HG02759 (cell line): ENCODE measurements at regions not wholly inside any gene's neighbourhood (a gene's known extent, or its start where the extent isn't known, plus 50 kb on each side); places are given as distances from the start of the nearest gene placed in this dataset.
A peak's percentile ranks its signal among the peaks of the same experiment; 100 is the strongest.
"Not testable (repeated sequence)": the region's sequence is repeated elsewhere in the genome, so short reads cannot be mapped to it uniquely, and the experiment has no call there.

ENCODE experiments used
- ATAC-seq: cut with Tn5 transposase; IDR thresholded peaks from one replicate; pipeline ENCODE4 v1.9.1; 2021; ENCODE audit warnings: mild to moderate bottlenecking, moderate library complexity; ENCODE audit not compliant: unreplicated experiment

- ATAC-seq, result no peak
Observed at GRCh38 chr2:236369661-236370062, 105.5 kb upstream of the ASB18 start.

DNA sequence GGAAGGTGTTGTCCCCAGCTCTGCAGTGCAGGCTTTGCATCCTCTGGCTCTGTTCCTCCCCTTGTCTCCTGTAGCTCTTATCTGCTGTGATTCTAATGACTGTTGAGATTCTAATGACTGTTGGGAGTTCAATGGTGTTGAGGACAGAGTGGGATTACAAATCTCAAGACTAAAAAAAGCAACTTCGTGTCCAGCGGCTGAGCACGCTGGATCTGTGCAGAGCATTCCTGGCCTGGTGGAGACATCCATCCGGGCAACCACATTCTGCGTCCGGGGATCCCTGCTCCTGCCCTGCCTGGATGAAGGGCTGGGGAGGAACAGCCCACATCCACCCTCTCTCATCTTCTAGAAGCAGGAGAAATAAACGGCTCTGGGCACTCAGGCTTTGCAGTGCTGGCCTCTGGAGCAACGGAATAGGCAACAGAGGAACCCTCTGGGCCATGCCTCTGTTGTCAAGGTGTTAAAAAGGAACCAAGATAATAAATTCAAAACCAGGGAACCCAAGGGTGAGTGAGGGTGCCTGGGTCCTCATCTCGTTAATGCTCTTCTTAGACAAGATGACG lies 106.7 kb upstream of the ASB18 start:
- ATAC-seq, result no peak

GRCh38 chr2:236375973-236376476 lies 111.8 kb upstream of the ASB18 start:
- no peak for ATAC-seq

- ATAC-seq, result no peak
Observed at GRCh38 chr2:236376566-236377244, 112.5 kb upstream of the ASB18 start.

DNA sequence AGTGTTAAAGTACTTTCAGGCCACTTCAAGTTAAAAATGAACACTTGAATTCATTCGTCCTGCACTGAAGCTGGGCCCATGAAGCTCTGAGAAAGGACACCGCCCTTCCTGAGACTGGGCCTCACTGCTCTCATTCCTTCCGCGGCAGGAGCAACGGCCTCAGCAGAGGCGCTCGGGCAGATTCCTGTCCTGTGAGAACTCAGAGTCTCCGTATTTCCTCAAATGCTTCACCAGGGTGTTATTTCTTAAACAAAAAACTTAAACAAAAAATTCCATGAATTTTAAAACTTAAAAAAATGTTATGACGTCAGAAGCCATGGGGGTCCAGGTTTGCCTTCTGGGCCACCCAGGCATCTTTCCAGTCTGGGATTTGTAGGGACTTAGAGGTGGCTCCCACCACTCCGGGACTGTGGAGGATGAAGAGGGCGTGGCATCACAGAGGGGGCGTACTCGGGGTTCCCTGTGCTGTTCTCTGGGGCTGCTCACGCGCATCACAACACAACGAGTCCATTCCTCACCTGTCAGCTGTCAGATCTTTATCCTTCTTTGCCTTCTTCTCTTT lies 115.9 kb upstream of the ASB18 start:
- no peak for ATAC-seq

DNA sequence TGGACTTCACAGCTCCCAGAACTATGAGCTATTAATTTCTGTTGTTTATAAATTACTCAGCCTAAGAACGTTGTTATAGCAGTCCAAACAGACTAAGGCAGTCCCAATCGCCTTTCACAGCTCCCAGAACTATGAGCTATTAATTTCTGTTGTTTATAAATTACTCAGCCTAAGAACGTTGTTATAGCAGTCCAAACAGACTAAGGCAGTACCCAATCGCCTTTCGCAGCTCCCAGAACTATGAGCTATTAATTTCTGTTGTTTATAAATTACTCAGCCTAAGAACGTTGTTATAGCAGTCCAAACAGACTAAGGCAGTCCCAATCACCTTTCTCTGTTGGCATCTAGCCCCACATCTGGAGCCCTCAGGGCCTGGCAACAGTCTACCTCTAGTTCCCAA lies 117.0 kb upstream of the ASB18 start:
- ATAC-seq, result not testable (repeated sequence)

DNA sequence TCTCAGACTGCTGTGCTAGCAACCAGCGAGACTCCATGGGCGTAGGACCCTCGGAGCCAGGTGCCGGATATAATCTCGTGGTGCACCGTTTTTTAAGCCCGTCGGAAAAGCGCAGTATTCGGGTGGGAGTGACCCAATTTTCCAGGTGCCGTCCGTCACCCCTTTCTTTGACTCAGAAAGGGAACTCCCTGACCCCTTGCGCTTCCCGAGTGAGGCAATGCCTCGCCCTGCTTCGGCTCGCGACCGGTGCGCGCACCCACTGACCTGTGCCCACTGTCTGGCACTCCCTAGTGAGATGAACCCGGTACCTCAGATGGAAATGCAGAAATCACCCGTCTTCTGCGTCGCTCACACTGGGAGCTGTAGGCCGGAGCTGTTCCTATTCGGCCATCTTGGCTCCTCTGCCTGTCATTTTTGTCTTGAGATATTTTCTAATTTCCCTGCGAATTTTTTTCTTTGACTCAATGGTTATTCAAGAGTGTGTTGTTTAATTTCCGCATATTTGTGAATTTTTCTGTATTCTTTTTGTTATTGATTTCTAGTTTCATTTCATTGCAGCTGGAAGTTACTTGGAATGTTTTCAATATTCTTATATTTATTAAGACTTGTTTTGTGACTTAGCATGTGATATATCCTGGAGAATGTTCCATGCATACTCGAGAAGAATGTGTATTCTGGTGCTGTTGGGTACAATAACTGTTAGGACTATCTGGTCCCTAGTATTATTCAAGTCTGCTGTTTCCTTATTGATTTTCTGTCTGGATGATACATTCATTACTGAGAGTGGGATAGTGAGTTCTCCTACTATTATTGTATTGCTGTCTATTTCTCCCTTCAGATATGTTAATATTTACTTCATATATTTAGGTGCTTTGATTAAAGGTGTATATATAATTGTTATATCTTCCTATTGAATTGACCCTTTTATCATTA lies 125.3 kb upstream of the ASB18 start:
- ATAC-seq, result not testable (repeated sequence)

DNA sequence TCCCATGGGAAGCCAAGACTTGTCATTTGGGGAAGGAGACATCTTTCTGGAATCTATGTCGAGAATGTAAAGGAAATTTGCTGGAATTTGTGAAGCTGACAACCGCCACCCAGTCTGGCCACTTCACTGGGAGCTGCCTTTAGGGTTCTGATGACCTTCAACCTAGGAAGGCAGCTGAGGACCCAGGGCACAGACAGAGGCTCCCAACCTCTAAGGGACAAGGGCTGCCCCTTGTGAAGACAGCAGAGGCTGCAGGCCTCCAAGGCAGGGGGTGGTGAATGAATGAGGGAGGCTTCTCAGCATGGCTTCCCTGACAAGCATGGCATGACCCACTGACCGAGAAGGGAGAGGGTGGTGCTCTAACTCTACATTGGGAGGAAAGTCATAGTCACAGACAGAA lies 128.9 kb upstream of the ASB18 start:
- ATAC-seq, result no peak

DNA sequence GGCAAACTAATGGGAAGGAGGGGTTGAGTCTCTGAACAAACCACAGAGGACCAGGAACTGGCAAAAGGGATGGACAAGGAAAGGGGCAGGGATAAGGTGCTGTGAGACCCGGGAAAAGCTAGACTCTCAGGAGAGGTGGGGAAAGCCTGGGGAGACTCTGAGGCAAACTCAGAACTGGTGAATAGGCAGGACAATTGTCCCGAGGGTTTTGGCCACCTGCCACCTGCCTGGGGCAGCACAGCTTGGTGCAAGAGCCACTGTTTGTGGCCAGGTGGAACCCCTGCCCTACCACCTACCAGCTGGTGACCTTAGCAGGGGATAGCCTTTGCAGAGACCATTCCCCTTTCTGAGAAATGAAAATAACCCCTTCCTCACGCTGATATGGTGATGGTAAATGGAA lies 129.4 kb upstream of the ASB18 start:
- ATAC-seq, result no peak

DNA sequence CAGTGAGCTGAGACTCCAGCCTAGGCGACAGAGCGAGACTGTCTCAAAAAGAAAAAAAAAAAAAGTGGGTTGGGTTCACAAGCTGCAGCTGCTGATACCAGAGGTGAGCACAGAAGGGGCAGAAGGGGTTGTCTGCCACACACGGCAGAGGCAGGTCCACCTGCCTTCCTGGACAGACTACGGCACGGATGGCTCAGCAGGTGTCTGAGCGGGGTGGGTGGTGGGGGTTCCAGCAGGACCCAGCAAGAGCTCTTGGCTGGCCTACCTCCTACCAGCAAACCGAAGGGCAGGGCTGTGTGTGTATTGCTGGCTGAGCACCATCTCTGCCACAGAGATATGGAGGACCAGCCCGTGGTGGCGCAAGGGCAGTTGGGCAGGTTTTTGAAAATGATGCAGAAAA lies 130.4 kb upstream of the ASB18 start:
- no peak for ATAC-seq

GRCh38 chr2:236395067-236395466 lies 130.9 kb upstream of the ASB18 start:
- ATAC-seq, result no peak

DNA sequence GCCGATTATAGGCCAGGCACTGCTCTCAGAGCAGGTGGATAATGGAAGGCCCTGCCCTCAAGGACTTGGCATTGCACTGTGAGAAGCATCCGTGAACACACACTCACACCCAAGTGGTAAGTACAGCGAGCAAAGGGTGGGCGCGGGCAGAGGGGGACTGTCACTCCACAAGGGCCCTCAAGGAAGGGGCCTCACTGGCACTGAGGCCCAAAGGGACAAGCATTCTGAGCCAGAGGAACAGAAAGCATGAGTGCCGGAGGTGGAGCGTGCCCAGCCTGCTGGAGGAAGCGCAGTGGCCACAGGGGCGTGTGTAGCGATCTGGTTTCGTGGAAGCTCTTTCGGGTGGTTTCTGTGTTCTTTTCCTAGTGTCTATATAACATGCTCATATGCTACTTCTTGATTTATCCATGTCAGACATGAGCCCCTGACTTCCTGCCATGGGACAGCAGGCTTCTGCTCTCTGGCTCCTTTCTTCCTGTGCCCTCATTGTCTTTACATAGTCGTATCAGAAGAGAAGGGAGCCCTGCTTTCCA lies 132.7 kb upstream of the ASB18 start:
- no peak for ATAC-seq

DNA sequence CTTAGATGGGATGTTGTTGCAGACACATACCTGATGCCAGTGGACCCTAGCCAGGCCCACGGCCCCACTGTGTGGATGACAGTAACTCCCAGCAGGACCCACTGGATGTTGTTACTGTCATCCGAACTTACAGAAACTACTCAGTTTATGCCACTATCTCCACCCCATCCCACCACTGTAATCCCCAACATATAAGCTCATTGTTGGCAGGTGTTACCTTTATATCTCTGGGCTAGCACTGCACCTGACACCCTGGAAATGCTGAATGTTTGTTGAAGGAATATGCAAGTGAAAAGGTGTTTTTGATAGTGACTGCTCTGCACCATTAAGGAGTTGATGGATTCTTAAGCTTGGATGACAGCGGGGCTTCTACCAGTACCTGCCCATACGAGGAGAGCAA lies 133.5 kb upstream of the ASB18 start:
- ATAC-seq, result no peak

DNA sequence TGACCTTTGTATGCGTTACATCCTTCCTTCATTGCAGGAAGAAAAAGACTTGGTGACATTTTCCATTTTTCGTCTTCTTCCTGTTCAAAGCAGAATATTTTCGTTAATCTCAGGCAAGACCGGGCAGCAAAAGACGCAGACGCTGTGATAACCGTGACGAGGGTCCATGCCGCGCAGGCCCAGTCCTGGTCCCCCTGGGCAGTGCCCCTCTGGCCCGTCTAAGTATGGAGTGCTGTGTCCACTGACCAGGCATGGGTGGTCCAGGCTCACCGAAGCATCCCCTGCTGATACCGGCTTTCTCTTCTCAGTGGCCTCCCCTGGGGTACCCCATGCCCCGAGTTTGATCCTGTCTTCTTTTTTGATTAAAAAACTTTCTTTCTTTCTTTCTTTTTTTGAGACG lies 135.2 kb upstream of the ASB18 start:
- ATAC-seq, result no peak

DNA sequence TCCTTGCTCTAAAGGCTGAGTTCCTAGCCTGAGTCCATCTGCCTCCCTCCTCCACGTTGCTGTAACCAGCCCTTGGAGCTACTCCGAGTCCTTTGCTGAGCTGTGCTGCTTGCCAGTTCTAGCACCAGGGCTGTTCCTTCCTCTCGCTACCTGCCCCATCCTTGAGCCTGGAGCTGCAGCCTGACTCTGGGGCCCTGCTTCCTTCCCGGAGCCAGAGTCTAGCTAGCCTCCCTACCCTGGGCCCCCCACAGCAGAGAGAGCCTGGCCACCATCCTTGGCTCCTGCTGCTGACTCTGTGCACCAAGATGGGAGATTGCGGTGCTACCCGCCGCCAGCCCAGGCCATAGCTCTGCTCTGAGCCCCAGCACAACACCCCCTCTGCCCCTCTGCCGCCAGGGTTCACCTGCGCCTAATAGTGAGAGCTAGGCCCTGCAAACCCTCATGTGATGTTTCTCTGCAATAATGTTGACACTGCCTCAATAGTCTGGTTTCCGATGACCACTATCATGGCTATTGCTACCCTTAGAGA lies 135.9 kb upstream of the ASB18 start:
- ATAC-seq, result no peak

DNA sequence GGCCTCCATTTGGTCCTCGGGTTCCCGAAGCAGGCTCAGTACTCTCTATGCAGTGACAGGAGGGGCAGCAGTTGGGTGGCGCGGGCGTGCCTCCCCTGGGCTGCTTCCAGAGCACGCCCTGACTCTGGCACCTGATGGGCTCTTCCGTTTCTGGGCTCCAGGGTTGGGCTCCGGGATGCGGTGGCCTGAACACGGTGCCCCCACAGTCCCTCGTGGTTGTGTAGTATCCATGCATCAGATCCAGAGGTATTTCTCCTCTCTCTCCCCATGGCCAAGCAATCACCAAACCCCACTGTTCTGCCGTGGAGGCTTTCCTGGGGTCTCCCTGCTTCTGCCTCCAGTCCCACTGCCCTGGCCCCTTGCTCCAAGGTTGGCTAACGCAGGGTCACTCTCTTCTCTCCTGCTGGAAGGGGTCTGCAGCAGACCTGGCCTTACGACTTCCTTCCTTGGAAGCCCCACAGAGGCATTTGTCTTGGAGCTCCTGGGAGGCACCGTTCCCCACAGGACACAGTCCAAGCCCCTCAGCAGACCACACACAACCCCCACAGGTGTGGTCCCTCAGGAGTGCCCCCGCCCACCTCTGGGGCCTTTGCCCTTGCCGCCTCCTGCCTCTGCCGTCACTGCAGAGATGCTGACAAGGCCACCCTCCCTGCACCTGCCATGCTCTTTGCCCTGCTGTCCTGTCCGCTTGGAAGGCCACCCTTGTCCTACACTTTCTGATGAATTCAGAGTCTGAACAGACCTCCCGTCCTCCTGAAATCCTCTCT lies 136.6 kb upstream of the ASB18 start:
- ATAC-seq, result no peak

DNA sequence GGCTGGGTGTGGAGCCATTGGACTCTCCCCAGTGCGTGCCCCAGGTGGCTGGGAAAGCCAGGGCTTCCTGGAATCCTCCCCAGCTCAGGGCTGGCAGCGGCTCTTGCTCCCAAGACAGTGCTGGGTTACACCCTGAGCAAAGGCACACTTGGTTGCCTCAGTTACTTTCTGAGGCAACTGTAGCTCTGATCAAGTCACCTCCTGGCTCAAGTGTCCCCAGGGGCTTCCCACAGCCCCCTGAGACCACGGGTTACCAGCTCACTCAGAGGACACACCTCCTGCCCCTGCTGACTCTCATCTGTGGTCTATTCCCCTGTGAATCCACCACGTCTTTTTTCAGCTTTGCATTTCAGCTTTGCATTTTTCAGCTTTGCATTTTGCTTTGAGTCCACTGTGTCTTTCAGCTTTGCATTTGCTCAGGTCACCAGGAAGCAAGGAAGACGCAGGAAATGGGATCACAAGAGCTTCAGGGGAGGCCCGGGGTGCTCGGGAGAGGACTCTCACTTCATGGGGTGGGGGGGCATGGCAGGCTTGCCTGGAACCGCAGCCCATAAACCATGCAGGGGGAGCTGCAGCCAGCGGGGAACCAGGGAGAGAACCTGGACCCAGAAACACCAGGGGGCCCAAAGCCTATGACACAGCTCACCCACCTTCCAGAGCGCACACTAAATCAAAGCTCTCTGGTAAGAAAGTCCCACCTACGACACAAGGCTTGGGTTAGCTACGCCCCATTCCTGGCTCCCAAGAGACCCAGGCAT lies 138.0 kb upstream of the ASB18 start:
- ATAC-seq, result peak; percentile 49

DNA sequence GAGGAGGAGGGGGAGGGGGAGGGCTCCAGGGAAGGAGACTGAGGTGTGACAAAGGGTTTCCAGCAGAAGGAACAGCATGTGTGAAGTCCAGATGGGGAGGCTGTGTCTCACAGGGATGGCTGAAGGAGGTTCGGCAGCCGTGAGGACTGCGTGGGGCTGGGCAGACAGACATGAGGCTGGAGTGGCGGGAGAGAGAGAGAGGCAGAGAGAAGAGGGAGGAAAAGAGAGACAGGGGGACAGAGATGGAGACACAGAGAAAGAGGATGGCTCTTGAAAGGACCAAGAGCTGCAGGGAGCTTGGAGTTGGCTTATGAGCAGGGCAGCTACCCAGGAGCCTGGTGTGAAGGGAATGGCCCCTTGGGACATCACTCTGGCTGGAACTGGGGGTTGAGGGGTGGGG lies 138.9 kb upstream of the ASB18 start:
- ATAC-seq, result no peak

DNA sequence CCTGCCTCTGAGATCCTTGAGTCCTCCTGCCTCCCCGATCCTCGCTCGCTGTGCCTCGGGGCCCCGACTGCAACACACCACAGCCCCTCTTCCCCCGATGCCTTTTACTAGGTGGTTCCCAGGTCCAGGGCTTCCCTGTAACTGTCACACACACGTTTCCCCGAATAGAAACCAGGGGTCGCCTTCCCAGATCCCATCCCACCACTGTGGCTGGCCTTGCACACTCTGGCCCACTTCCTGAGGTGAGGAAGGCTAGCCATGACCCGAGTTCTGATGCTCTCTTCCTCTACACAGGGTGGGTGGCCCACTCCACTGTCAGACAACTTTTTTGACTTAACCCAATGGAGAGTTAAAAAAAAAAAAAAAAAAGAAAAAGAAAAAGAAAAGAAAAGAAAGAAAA lies 139.6 kb upstream of the ASB18 start:
- ATAC-seq, result no peak
